ENCODE measurements at regions not wholly inside any gene's neighbourhood (a gene's known extent, or its start where the extent isn't known, plus 50 kb on each side); places are given as distances from the start of the nearest gene placed in this dataset.

- TF ChIP-seq CTCF (IDR thresholded peaks at IDR 0.05 in 8 of 11, conservative IDR thresholded peaks at IDR 0.05 in 3 of 11) (no peak), POLR2A (IDR thresholded peaks at IDR 0.05) (no peak), POLR2AphosphoS5 (IDR thresholded peaks at IDR 0.05) (no peak)
Measured at GRCh38 chrX:1727531-1728027, 112.7 kb downstream of the ASMT start.

Measured in spleen (tissue), 7 donors.